H1 (cell line): ENCODE measurements at regions not wholly inside any gene's neighbourhood (a gene's known extent, or its start where the extent isn't known, plus 50 kb on each side); places are given as distances from the start of the nearest gene placed in this dataset.

Experiments
- ATF3 ChIP-seq: IDR thresholded peaks from 2 replicates; pipeline ENCODE4 v1.6.1; 2011; ENCODE audit warnings: low read depth, mild to moderate bottlenecking, low read length; ENCODE audit not compliant: insufficient read depth
- BCL11A ChIP-seq, 2 experiments: IDR thresholded peaks; one replicate each; pipeline ENCODE4 v1.6.1; 2011; ENCODE audit warnings: low read depth in 2 of 2, low read length in 2 of 2, mild to moderate bottlenecking in 2 of 2
- CEBPB ChIP-seq: IDR thresholded peaks from 2 replicates; pipeline ENCODE4 v1.6.1; 2012; ENCODE audit warnings: low read depth, low read length
- CREB1 ChIP-seq: IDR thresholded peaks from 2 replicates; pipeline ENCODE4 v1.6.1; 2012; ENCODE audit warnings: inconsistent platforms
- CTBP2 ChIP-seq: IDR thresholded peaks from 2 replicates; pipeline ENCODE4 v1.7.0; 2011; ENCODE audit warnings: borderline replicate concordance, mild to moderate bottlenecking, moderate library complexity, mixed read lengths, low read length; ENCODE audit not compliant: insufficient read depth, insufficient read length
- GABPA ChIP-seq: IDR thresholded peaks from 2 replicates; pipeline ENCODE4 v1.6.1; 2011; ENCODE audit warnings: mild to moderate bottlenecking, low read length, moderate library complexity, borderline replicate concordance; ENCODE audit not compliant: insufficient read depth
- KDM4A ChIP-seq: IDR thresholded peaks from one replicate; pipeline ENCODE4 v1.7.1; 2012; ENCODE audit warnings: low read depth, mild to moderate bottlenecking, moderate library complexity, low read length, inconsistent platforms; ENCODE audit not compliant: severe bottlenecking
- NRF1 ChIP-seq: IDR thresholded peaks from 2 replicates; pipeline ENCODE4 v1.6.1; 2011; ENCODE audit warnings: mild to moderate bottlenecking, low read depth, low read length, improper control_type of control experiment
- POLR2A ChIP-seq, 2 experiments: IDR thresholded peaks; 1 replicate in 1 of 2; 2 replicates in 1 of 2; pipeline ENCODE4 v1.6.1; 2011; ENCODE audit warnings: low read depth in 2 of 2, low read length in 2 of 2, mild to moderate bottlenecking in 2 of 2; ENCODE audit errors: control extremely low read depth in 1 of 2
- POU5F1 ChIP-seq: IDR thresholded peaks from 2 replicates; pipeline ENCODE4 v1.6.1; 2011; ENCODE audit warnings: low read depth, mild to moderate bottlenecking, low read length, moderate library complexity
- TAF1 ChIP-seq: IDR thresholded peaks from 2 replicates; pipeline ENCODE4 v1.6.1; 2011; ENCODE audit warnings: mild to moderate bottlenecking, low read depth, low read length
- YY1 ChIP-seq: IDR thresholded peaks from 2 replicates; pipeline ENCODE4 v1.6.1; 2011; ENCODE audit warnings: low read depth, mild to moderate bottlenecking, low read length
- TF ChIP-seq, protein P1 (sequence below): IDR thresholded peaks from 2 replicates; pipeline ENCODE4 v1.6.1; 2012; ENCODE audit warnings: inconsistent platforms
- TF ChIP-seq, protein P2 (sequence below), 3 experiments: IDR thresholded peaks; 1 replicate in 2 of 3; 2 replicates in 1 of 3; pipeline versions ENCODE4 v1.5.1 to v1.6.1; 2011; ENCODE audit warnings: low read length in 3 of 3, mild to moderate bottlenecking in 3 of 3, inconsistent platforms in 2 of 3, low read depth in 1 of 3, moderate library complexity in 1 of 3; ENCODE audit not compliant: insufficient read depth in 1 of 3; ENCODE audit errors: control extremely low read depth in 1 of 3

GRCh38 chr2:128401680-128402079 is 83.0 kb upstream of the HS6ST1 start:
- TF ChIP-seq CEBPB (no peak), KDM4A (no peak), GABPA (no peak), NRF1 (no peak), POU5F1 (no peak), CTBP2 (no peak), CREB1 (no peak), YY1 (no peak), POLR2A (IDR thresholded peaks at IDR 0.05; ENCODE audit: control extremely low read depth in 1 of 2, low read depth in 2 of 2, low read length in 2 of 2) (no peak), BCL11A (IDR thresholded peaks at IDR 0.05; ENCODE audit: low read depth in 2 of 2, low read length in 2 of 2) (no peak), ATF3 (no peak), TAF1 (no peak)
- TF ChIP-seq, protein P1, sequence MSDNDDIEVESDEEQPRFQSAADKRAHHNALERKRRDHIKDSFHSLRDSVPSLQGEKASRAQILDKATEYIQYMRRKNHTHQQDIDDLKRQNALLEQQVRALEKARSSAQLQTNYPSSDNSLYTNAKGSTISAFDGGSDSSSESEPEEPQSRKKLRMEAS = no peak
- TF ChIP-seq, protein P2, sequence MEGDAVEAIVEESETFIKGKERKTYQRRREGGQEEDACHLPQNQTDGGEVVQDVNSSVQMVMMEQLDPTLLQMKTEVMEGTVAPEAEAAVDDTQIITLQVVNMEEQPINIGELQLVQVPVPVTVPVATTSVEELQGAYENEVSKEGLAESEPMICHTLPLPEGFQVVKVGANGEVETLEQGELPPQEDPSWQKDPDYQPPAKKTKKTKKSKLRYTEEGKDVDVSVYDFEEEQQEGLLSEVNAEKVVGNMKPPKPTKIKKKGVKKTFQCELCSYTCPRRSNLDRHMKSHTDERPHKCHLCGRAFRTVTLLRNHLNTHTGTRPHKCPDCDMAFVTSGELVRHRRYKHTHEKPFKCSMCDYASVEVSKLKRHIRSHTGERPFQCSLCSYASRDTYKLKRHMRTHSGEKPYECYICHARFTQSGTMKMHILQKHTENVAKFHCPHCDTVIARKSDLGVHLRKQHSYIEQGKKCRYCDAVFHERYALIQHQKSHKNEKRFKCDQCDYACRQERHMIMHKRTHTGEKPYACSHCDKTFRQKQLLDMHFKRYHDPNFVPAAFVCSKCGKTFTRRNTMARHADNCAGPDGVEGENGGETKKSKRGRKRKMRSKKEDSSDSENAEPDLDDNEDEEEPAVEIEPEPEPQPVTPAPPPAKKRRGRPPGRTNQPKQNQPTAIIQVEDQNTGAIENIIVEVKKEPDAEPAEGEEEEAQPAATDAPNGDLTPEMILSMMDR (IDR thresholded peaks at IDR 0.05; ENCODE audit: control extremely low read depth in 1 of 3, insufficient read depth in 1 of 3, low read depth in 1 of 3, low read length in 3 of 3) = no peak
